Spinal cord (tissue), 9 donors: ENCODE measurements at regions not wholly inside any gene's neighbourhood (a gene's known extent, or its start where the extent isn't known, plus 50 kb on each side); places are given as distances from the start of the nearest gene placed in this dataset.

ENCODE experiments used
- DNase-seq, 6 donors: peaks; one replicate each; pipeline versions ENCODE4 v3.0.0 to v3.0.0-alpha.2; 2013 to 2015; ENCODE audit warnings: low spot score in 6 of 6, low read depth in 4 of 6
- H3K27ac ChIP-seq: one replicate; pipeline ENCODE4 v1.5.1; 2013; ENCODE audit warnings: low read depth, low read length, control low read depth
- H3K27me3 ChIP-seq: one replicate; pipeline ENCODE4 v1.6.1; 2013; ENCODE audit warnings: low read length; ENCODE audit not compliant: control insufficient read depth, insufficient read depth
- H3K36me3 ChIP-seq: one replicate; pipeline ENCODE4 v1.6.1; 2013; ENCODE audit warnings: low read length; ENCODE audit not compliant: control insufficient read depth, insufficient read depth
- H3K4me1 ChIP-seq: one replicate; pipeline ENCODE4 v1.6.1; 2013; ENCODE audit warnings: low read length; ENCODE audit not compliant: control insufficient read depth, insufficient read depth
- H3K4me3 ChIP-seq: one replicate; pipeline ENCODE4 v1.5.1; 2013; ENCODE audit warnings: low read depth, low read length, control low read depth
- H3K9me3 ChIP-seq: one replicate; pipeline ENCODE4 v1.6.1; 2013; ENCODE audit warnings: low read length; ENCODE audit not compliant: control insufficient read depth, insufficient read depth
- WGBS: methylation state at CpG from one replicate; pipeline ENCODE4 v1.1.5; 2013; ENCODE audit warnings: missing lambda C conversion rate; ENCODE audit not compliant: insufficient coverage; 5-methylcytosine and 5-hydroxymethylcytosine counted together
- donor health status: healthy.

DNA sequence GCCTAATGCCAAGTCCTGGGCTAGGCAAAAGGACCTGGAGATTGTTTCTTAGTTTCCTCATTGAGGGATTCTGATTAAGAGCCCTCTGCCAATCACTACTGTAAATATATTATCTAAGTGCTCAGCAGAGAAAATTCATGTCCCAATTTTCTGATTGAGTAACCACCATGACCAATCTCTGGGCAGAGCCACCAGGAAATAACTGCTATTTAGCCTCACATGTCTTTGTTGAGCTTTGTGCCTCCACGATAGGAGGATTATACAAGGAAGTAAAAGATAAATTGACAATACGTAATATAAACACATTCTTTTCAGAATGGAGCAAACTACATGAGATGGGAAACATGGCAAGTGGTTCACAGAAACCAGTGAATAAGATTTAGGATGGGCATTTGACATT, 396.1 kb upstream of the PAPPA start:
- Histone ChIP-seq H3K27me3 (no peaks in the 10 kb centered on the region), H3K27ac (no peak overlapping the region), H3K4me3 (no peak overlapping the region), H3K4me1 (no peaks in the 10 kb centered on the region), H3K36me3 (no peaks in the 10 kb centered on the region), H3K9me3 (no peaks in the 10 kb centered on the region)
- DNase-seq, result no peak
- WGBS, result no CpG with 5 or more reads among the region's 2 CpGs

DNA sequence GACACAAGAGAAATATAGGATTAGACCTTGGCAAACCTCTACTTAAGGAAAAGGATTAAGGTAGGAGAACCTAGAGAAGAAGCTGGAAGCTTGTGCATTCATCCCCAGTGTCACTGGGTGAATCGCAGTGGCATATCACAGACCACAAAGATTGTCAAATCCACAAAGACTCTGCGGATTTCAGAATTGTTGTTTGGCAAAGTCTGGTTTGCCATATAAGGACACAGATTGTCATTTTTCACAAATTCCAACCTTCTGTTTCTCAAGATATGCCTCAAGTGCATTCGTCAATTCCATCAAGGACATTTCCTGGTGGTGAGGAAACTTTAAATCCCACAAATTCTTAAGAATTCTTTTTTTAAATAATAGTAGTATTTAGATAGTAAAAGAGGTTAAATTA, 395.1 kb upstream of the PAPPA start:
- WGBS, result no CpG with 5 or more reads among the region's 3 CpGs
- Histone ChIP-seq H3K36me3 (no peaks in the 10 kb centered on the region), H3K27me3 (no peaks in the 10 kb centered on the region), H3K9me3 (no peaks in the 10 kb centered on the region), H3K4me1 (no peaks in the 10 kb centered on the region), H3K27ac (no peak overlapping the region), H3K4me3 (no peak overlapping the region)
- DNase-seq, result no peak

DNA sequence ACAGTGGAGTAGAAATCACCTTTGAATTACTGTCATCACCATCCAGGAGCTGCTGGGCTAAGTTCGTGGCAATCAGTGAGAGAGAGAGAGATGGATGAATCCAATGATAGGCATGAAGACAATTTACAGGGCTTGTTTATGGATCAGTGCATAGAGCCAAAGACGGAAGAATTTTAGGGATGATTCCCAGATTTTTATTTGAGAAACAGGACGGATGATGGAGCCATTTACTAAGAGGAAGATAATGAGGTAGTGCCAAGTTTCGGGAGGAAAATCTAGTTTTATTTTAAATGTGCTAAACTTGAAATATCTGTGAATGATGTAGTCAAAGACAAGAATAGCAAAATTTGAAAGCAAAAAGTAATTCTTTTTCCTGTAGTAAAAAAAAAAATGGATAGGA, 394.2 kb upstream of the PAPPA start:
- H3K9me3 ChIP-seq, result no peaks in the 10 kb centered on the region
- H3K27ac ChIP-seq, result no peak overlapping the region
- no peak overlapping the region for H3K4me3 ChIP-seq
- H3K36me3 ChIP-seq, result no peaks in the 10 kb centered on the region
- no peaks in the 10 kb centered on the region for H3K27me3 ChIP-seq
- 78% methylated on average over 4 of the region's 4 CpGs for WGBS
- H3K4me1 ChIP-seq, result no peaks in the 10 kb centered on the region
- no peak for DNase-seq

DNA sequence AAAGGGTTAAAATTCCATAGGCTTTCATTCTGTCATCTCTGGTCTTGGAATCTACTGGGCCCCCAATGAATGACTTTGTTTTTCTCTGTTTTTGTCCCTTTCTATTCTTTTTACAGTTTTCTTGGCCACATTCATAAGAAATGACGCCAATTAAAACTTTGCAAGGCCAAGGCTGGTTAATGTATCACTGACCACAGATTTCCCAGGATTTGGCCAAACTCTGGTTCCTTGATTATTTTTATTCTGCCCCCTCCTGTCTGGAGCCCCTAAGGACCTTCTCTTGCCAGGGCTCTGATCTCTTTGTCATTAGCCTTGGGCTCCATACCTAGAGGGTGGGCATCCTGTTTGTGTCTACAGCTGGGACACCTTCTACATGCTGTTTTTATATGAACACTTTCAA, 388.9 kb upstream of the PAPPA start:
- H3K9me3 ChIP-seq, result no peaks in the 10 kb centered on the region
- no peak overlapping the region for H3K4me3 ChIP-seq
- peak in 1 of 6 donors; percentile 33 for DNase-seq
- WGBS, result 100% methylated on average over 1 of the region's 1 CpG
- H3K27ac ChIP-seq, result no peak overlapping the region
- H3K36me3 ChIP-seq, result no peaks in the 10 kb centered on the region
- H3K27me3 ChIP-seq, result no peaks in the 10 kb centered on the region
- no peaks in the 10 kb centered on the region for H3K4me1 ChIP-seq

DNA sequence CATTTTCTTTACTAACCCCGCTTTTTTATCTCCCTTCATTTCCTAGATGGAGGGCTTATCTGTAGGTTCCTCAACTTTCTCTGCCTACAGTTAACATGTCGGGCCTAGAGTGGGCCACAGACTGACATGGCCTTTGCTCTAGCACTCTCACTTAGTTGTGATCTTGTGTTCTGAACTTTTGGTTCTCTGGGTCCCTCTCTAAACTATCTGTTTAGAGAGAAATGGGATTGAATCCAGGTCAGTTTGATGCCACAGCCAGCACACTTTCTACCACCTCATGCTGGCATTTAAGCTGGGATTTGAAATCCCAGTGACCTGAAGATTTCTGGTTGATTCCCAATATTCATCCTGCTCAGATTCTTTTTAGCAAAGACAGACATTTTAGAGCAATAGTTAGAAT, 388.5 kb upstream of the PAPPA start:
- Histone ChIP-seq H3K4me1 (no peaks in the 10 kb centered on the region), H3K9me3 (no peaks in the 10 kb centered on the region), H3K27ac (no peak overlapping the region), H3K4me3 (no peak overlapping the region), H3K27me3 (no peaks in the 10 kb centered on the region), H3K36me3 (no peaks in the 10 kb centered on the region)
- no CpG with 5 or more reads among the region's 2 CpGs for WGBS
- DNase-seq, result no peak

DNA sequence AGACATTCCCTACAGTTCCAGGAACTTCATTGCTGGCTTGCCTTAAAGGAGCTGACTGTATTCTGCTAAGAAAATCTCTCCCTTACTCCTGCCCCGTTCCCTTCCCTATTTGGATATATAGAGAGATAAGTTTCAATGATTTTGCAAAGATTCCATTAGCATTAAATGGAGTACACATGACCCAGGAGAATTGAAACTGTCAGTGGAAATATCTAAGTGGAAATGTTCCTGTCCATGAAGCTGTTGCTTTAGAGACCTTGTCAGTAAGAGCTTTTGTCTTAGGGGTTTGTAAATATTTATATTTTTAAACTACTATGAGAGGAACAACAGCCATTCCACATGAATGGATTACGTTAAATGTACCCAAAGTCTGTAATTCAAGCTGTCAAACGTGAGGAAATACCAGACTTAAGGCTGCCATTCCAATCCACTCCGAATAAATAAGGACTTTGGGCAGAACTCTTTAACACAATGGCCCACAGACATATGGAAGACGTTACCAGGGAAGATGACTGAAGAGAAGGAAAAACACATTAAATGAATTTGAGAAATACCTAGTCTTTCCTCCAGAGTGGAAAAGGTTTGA, 387.1 kb upstream of the PAPPA start:
- H3K27me3 ChIP-seq, result no peaks in the 10 kb centered on the region
- no peak overlapping the region for H3K4me3 ChIP-seq
- no peaks in the 10 kb centered on the region for H3K9me3 ChIP-seq
- no CpG with 5 or more reads among the region's 5 CpGs for WGBS
- H3K4me1 ChIP-seq, result no peaks in the 10 kb centered on the region
- no peak overlapping the region for H3K27ac ChIP-seq
- DNase-seq, result no peak
- H3K36me3 ChIP-seq, result no peaks in the 10 kb centered on the region

DNA sequence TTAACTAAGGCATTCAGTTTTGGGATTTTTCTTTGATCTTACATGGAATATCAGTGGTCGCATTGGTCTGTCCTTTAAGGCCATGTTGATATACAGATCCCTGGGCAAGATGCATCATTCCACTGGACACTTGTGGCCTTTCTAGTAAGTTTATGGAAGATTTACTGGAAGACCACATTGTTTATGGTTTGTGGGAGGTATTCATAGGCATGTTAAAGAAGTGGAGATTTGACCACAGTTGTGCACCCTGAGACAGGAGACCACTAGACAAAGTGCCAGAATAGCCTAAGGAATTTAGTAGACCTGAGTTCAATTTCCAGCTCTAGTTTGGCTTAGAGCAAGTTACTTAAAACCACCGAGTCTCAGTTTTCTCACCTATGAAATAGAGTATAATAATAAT, 383.1 kb upstream of the PAPPA start:
- Histone ChIP-seq H3K36me3 (no peaks in the 10 kb centered on the region), H3K4me1 (no peaks in the 10 kb centered on the region), H3K9me3 (no peaks in the 10 kb centered on the region), H3K27ac (no peak overlapping the region), H3K4me3 (no peak overlapping the region), H3K27me3 (no peaks in the 10 kb centered on the region)
- no peak for DNase-seq
- WGBS, result 100% methylated on average over 1 of the region's 2 CpGs

DNA sequence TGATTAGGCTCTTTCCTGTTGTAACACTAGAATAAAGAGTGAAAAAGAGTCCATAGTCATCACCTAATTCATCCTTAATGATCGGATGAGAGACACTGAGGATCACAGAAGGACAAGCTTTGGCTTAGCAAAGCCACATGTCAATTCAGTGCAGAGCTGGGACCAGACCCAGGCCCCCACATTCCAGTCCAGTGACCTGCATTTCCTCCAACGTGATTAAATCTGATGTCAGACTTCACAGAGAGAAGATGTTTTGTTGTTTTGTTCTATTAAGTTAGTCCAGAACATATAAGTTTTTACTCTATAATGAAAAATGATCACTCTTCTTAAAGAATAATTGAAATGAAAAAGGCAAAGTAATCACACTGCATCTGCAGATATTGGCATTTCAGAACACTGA, 377.9 kb upstream of the PAPPA start:
- Histone ChIP-seq H3K27ac (no peak overlapping the region), H3K4me1 (no peaks in the 10 kb centered on the region), H3K9me3 (no peaks in the 10 kb centered on the region), H3K4me3 (no peak overlapping the region), H3K27me3 (no peaks in the 10 kb centered on the region), H3K36me3 (no peaks in the 10 kb centered on the region)
- no CpG with 5 or more reads among the region's 2 CpGs for WGBS
- no peak for DNase-seq

DNA sequence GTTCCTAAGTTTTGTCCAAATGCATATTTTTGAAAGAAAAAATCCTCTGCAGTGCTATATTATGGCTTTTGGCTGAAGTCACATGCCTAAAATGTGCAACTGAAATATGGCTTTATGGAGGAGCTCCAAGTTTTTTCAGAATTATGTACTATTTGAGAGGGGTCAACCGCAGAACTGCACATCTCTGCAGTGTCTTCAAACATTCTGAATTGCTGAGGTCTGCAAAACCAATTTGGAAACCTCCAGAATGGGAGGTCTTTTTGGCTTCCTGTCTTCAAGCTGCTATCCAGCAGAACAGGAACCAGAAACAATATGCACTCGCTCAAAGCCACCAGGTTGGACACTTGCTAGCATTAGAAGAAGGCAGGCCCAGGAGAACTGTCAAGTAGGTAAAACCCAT, 376.0 kb upstream of the PAPPA start:
- no peaks in the 10 kb centered on the region for H3K4me1 ChIP-seq
- WGBS, result 83% methylated on average over 1 of the region's 2 CpGs

DNA sequence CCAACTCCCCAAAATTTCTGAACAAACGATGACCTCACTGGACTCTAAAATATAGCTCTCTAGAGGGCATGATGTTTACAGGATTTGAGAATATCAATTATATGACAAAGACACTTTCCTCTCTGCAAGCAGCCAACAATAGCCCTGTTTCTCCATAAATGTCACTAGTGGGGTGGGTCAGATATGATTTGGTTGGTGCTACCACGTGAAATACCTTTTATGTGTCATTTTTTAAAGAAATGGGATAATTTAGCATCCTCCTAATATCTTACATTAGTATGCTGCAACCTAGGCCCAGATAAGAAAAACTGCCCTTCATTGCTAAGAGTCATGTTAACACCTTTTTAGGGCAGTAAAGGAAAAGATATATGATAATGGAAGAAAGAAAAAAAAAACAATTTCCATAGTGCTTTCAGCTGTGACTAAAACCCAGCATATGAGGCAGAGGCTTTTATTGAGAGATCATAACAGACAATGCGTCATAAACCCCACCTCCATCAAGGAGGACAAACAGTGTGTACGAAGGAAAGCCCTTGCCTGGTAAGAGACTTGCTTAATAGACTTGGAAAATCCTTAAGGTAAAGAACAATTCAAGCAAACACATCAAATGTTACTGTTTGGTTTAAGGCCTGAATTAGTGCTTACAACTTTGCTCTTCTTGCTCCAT, 372.4 kb upstream of the PAPPA start:
- no peak overlapping the region for H3K27ac ChIP-seq
- peak in 1 of 6 donors; percentile 51 for DNase-seq
- WGBS, result no CpG with 5 or more reads among the region's 4 CpGs
- no peaks in the 10 kb centered on the region for H3K9me3 ChIP-seq
- H3K4me3 ChIP-seq, result no peak overlapping the region
- H3K36me3 ChIP-seq, result no peaks in the 10 kb centered on the region
- no peaks in the 10 kb centered on the region for H3K27me3 ChIP-seq
- H3K4me1 ChIP-seq, result no peaks in the 10 kb centered on the region

More for the DNA sequence above, 376.0 kb upstream of the PAPPA start:
- H3K27ac ChIP-seq, result no peak overlapping the region
- peak in 2 of 6 donors; percentile 3 to 7 for DNase-seq
- no peaks in the 10 kb centered on the region for H3K9me3 ChIP-seq
- H3K36me3 ChIP-seq, result no peaks in the 10 kb centered on the region
- H3K27me3 ChIP-seq, result no peaks in the 10 kb centered on the region
- H3K4me3 ChIP-seq, result no peak overlapping the region
